ENCODE measurements at regions not wholly inside any gene's neighbourhood (a gene's known extent, or its start where the extent isn't known, plus 50 kb on each side); places are given as distances from the start of the nearest gene placed in this dataset.

GRCh38 chr11:15896026-15896425 lies 460.3 kb downstream of the SOX6 start:
- no peak for TF ChIP-seq TAF1 (IDR thresholded peaks at IDR 0.05; ENCODE audit: low read depth, low read length)
- no peak for TF ChIP-seq POLR2A (IDR thresholded peaks at IDR 0.05; ENCODE audit: low read depth, low read length)
